SH-SY5Y (cell line): ENCODE measurements at regions not wholly inside any gene's neighbourhood (a gene's known extent, or its start where the extent isn't known, plus 50 kb on each side); places are given as distances from the start of the nearest gene placed in this dataset.

ENCODE experiments used
- GATA2 ChIP-seq: IDR thresholded peaks from 2 replicates; pipeline ENCODE4 v1.6.1; 2011; ENCODE audit warnings: mild to moderate bottlenecking, low read depth, low read length
- GATA3 ChIP-seq: IDR thresholded peaks from 2 replicates; pipeline ENCODE4 v1.6.1; 2011; ENCODE audit warnings: low read depth, mild to moderate bottlenecking, low read length, moderate library complexity

DNA sequence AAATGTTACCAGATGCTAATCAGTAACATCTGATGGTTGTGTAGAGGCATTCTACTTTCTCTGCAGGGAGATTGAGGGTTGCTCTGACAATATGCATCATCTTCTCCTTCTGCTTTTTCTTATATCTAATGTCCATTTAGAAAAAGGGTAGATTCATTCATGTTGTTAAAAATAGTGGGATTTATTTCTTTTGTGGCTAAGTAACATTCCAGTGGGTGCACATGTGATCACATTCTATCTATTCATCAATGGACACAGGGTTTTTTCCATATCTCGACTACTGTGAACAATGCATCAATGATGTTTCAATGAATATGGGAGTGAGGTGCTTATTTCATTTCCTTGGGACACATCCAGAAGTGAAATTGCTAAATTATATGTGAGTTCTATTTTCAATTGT is 103.9 kb downstream of the CRPPA start:
- TF ChIP-seq GATA2 (no peak), GATA3 (no peak)
